ENCODE measurements at regions not wholly inside any gene's neighbourhood (a gene's known extent, or its start where the extent isn't known, plus 50 kb on each side); places are given as distances from the start of the nearest gene placed in this dataset.

- TF ChIP-seq, protein P1, sequence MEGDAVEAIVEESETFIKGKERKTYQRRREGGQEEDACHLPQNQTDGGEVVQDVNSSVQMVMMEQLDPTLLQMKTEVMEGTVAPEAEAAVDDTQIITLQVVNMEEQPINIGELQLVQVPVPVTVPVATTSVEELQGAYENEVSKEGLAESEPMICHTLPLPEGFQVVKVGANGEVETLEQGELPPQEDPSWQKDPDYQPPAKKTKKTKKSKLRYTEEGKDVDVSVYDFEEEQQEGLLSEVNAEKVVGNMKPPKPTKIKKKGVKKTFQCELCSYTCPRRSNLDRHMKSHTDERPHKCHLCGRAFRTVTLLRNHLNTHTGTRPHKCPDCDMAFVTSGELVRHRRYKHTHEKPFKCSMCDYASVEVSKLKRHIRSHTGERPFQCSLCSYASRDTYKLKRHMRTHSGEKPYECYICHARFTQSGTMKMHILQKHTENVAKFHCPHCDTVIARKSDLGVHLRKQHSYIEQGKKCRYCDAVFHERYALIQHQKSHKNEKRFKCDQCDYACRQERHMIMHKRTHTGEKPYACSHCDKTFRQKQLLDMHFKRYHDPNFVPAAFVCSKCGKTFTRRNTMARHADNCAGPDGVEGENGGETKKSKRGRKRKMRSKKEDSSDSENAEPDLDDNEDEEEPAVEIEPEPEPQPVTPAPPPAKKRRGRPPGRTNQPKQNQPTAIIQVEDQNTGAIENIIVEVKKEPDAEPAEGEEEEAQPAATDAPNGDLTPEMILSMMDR (IDR thresholded peaks at IDR 0.05 in 2 of 3, conservative IDR thresholded peaks at IDR 0.05 in 1 of 3; ENCODE audit: borderline replicate concordance in 1 of 3, insufficient read depth in 1 of 3, low read depth in 2 of 3, low read length in 2 of 3), result no peak
- TF ChIP-seq, protein P2, sequence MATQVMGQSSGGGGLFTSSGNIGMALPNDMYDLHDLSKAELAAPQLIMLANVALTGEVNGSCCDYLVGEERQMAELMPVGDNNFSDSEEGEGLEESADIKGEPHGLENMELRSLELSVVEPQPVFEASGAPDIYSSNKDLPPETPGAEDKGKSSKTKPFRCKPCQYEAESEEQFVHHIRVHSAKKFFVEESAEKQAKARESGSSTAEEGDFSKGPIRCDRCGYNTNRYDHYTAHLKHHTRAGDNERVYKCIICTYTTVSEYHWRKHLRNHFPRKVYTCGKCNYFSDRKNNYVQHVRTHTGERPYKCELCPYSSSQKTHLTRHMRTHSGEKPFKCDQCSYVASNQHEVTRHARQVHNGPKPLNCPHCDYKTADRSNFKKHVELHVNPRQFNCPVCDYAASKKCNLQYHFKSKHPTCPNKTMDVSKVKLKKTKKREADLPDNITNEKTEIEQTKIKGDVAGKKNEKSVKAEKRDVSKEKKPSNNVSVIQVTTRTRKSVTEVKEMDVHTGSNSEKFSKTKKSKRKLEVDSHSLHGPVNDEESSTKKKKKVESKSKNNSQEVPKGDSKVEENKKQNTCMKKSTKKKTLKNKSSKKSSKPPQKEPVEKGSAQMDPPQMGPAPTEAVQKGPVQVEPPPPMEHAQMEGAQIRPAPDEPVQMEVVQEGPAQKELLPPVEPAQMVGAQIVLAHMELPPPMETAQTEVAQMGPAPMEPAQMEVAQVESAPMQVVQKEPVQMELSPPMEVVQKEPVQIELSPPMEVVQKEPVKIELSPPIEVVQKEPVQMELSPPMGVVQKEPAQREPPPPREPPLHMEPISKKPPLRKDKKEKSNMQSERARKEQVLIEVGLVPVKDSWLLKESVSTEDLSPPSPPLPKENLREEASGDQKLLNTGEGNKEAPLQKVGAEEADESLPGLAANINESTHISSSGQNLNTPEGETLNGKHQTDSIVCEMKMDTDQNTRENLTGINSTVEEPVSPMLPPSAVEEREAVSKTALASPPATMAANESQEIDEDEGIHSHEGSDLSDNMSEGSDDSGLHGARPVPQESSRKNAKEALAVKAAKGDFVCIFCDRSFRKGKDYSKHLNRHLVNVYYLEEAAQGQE (IDR thresholded peaks at IDR 0.05; ENCODE audit: low read depth), result no peak
These were observed 191.8 kb upstream of the RBBP8 start for GRCh38 chr18:22741318-22741717.

Measured in HCT116 (cell line).